OCI-LY1 (cell line): ENCODE measurements at regions not wholly inside any gene's neighbourhood (a gene's known extent, or its start where the extent isn't known, plus 50 kb on each side); places are given as distances from the start of the nearest gene placed in this dataset.

Source experiments
- H2AFZ ChIP-seq: fragments of 200-600 bp; sonication (generic), shearing (Covaris generic); 2 replicates; pipeline ENCODE4 v1.6.0; 2014; ENCODE audit warnings: antibody characterized with exemption, mild to moderate bottlenecking, low read length
- H3F3A ChIP-seq: fragments of 200-600 bp; sonication (generic), shearing (Covaris generic); 2 replicates; pipeline ENCODE4 v1.6.0; 2014; ENCODE audit warnings: mild to moderate bottlenecking, antibody characterized with exemption, low read length, moderate library complexity; ENCODE audit not compliant: insufficient read depth
- H3K27ac ChIP-seq: fragments of 200-600 bp; sonication (generic); 2 replicates; pipeline ENCODE4 v1.5.1; 2014; ENCODE audit warnings: low read length, mixed run types, mild to moderate bottlenecking, low read depth; ENCODE audit not compliant: poor library complexity, severe bottlenecking
- H3K27me3 ChIP-seq: fragments of 200-600 bp; sonication (generic); 2 replicates; pipeline ENCODE4 v1.6.0; 2014; ENCODE audit warnings: antibody characterized with exemption, mild to moderate bottlenecking, low read length, moderate library complexity; ENCODE audit not compliant: insufficient read depth
- H3K36me3 ChIP-seq: fragments of 200-600 bp; sonication (generic); 2 replicates; pipeline ENCODE4 v1.6.1; 2014; ENCODE audit warnings: mild to moderate bottlenecking, antibody characterized with exemption, low read length, moderate library complexity, mixed read lengths; ENCODE audit not compliant: insufficient read depth
- H3K4me1 ChIP-seq: fragments of 200-600 bp; sonication (generic); 2 replicates; pipeline ENCODE4 v1.5.1; 2014; ENCODE audit warnings: mild to moderate bottlenecking, low read length, moderate library complexity; ENCODE audit not compliant: insufficient read depth, severe bottlenecking
- H3K4me2 ChIP-seq: fragments of 200-600 bp; sonication (generic), shearing (Covaris generic); 2 replicates; pipeline ENCODE4 v1.6.1; 2014; ENCODE audit warnings: low read length
- H3K4me3 ChIP-seq: fragments of 200-600 bp; sonication (generic); 2 replicates; pipeline ENCODE4 v1.5.1; 2014; ENCODE audit warnings: low read length, low read depth, mild to moderate bottlenecking, mixed read lengths; ENCODE audit not compliant: poor library complexity, severe bottlenecking
- H3K79me2 ChIP-seq: fragments of 200-600 bp; shearing (Covaris generic); 2 replicates; pipeline ENCODE4 v1.6.1; 2016; ENCODE audit warnings: mixed run types, low read length, mixed read lengths; ENCODE audit not compliant: insufficient read depth
- H3K9ac ChIP-seq: fragments of 200-600 bp; sonication (generic), shearing (Covaris generic); 2 replicates; pipeline ENCODE4 v1.6.1; 2014; ENCODE audit warnings: mild to moderate bottlenecking, low read length, mixed read lengths
- H3K9me2 ChIP-seq: fragments of 200-600 bp; sonication (generic), shearing (Covaris generic); 2 replicates; pipeline ENCODE4 v1.6.1; 2014; ENCODE audit warnings: low read depth, mild to moderate bottlenecking, low read length, mixed read lengths
- H3K9me3 ChIP-seq: fragments of 200-600 bp; shearing (Covaris generic); 2 replicates; pipeline ENCODE4 v1.6.1; 2014; ENCODE audit warnings: low read length, mixed read lengths
- H4K20me1 ChIP-seq: fragments of 200-600 bp; sonication (generic), shearing (Covaris generic); 2 replicates; pipeline ENCODE4 v1.6.0; 2016; ENCODE audit warnings: mild to moderate bottlenecking, low read length; ENCODE audit not compliant: insufficient read depth
- CTCF ChIP-seq: fragments of 200-600 bp; sonication (generic), shearing (Covaris generic); IDR thresholded peaks from 2 replicates; pipeline ENCODE4 v1.5.1; 2017; ENCODE audit warnings: mild to moderate bottlenecking, antibody characterized with exemption, low read length, moderate library complexity, mixed read lengths
- EZH2 ChIP-seq: fragments of 200-600 bp; sonication (generic), shearing (Covaris generic); IDR thresholded peaks from 2 replicates; pipeline ENCODE4 v1.8.0; 2017; ENCODE audit warnings: borderline replicate concordance, mixed run types, mild to moderate bottlenecking, antibody characterized with exemption, low read length, moderate library complexity, mixed read lengths

- Histone ChIP-seq H3K4me1 (no peaks in the 10 kb centered on the region), H3K27me3 (no peaks in the 10 kb centered on the region), H3K9me2 (no peaks in the 10 kb centered on the region), H3K79me2 (no peaks in the 10 kb centered on the region), H4K20me1 (no peaks in the 10 kb centered on the region), H3K9ac (no peak overlapping the region), H3F3A (no peaks in the 10 kb centered on the region), H3K4me2 (no peak overlapping the region), H3K27ac (no peak overlapping the region), H3K4me3 (no peak overlapping the region), H3K36me3 (no peaks in the 10 kb centered on the region), H2AFZ (no peak overlapping the region), H3K9me3 (no peaks in the 10 kb centered on the region)
- TF ChIP-seq EZH2: no peak
- TF ChIP-seq CTCF: no peak
These were observed 1609.7 kb upstream of the ACVR2A start for GRCh38 chr2:146235158-146235557.

GRCh38 chr2:146229508-146230155 lies 1615.2 kb upstream of the ACVR2A start:
- Histone ChIP-seq H3K27ac (no peak overlapping the region), H3K4me2 (no peak overlapping the region), H3K36me3 (no peaks in the 10 kb centered on the region), H3K9me2 (no peaks in the 10 kb centered on the region), H3K9ac (no peak overlapping the region), H3K79me2 (no peaks in the 10 kb centered on the region), H2AFZ (peak overlapping the region; percentile 64; the same call in 1 of the 2 replicates), H3K27me3 (no peaks in the 10 kb centered on the region), H3K9me3 (no peaks in the 10 kb centered on the region), H3K4me1 (peaks cover 8% of the 10 kb centered on the region), H3K4me3 (no peak overlapping the region), H3F3A (no peaks in the 10 kb centered on the region), H4K20me1 (no peaks in the 10 kb centered on the region)
- TF ChIP-seq CTCF (no peak), EZH2 (no peak)

- H4K20me1 ChIP-seq: no peaks in the 10 kb centered on the region
- H3K9me3 ChIP-seq: no peaks in the 10 kb centered on the region
- TF ChIP-seq EZH2: no peak
- TF ChIP-seq CTCF: no peak
- no peaks in the 10 kb centered on the region for H3F3A ChIP-seq
- H3K4me1 ChIP-seq: peaks cover 8% of the 10 kb centered on the region
- H3K9me2 ChIP-seq: no peaks in the 10 kb centered on the region
- H3K27ac ChIP-seq: no peak overlapping the region
- no peaks in the 10 kb centered on the region for H3K79me2 ChIP-seq
- no peak overlapping the region for H3K4me2 ChIP-seq
- H3K4me3 ChIP-seq: no peak overlapping the region
- H2AFZ ChIP-seq: peak overlapping the region; percentile 6; the same call in 1 of the 2 replicates
- H3K9ac ChIP-seq: no peak overlapping the region
- no peaks in the 10 kb centered on the region for H3K36me3 ChIP-seq
- no peaks in the 10 kb centered on the region for H3K27me3 ChIP-seq
These were observed 1616.3 kb upstream of the ACVR2A start for GRCh38 chr2:146228466-146229058.
